Liver (tissue), 3 donors: ENCODE measurements at regions not wholly inside any gene's neighbourhood (a gene's known extent, or its start where the extent isn't known, plus 50 kb on each side); places are given as distances from the start of the nearest gene placed in this dataset.

Experiments
- EGR1 ChIP-seq, 2 donors: IDR thresholded peaks; 2 replicates each; pipeline ENCODE4 v1.6.1; 2016 to 2018; ENCODE audit warnings: antibody characterized with exemption in 2 of 2, low read depth in 2 of 2
- FOXA1 ChIP-seq: IDR thresholded peaks from 2 replicates; pipeline ENCODE4 v1.6.1; 2016; ENCODE audit warnings: antibody characterized with exemption
- RAD21 ChIP-seq, 2 donors: IDR thresholded peaks; 2 replicates each; pipeline ENCODE4 v1.6.1; 2016; ENCODE audit warnings: antibody characterized with exemption in 2 of 2, mild to moderate bottlenecking in 2 of 2
- RXRA ChIP-seq, 2 donors: IDR thresholded peaks; 2 replicates each; pipeline ENCODE4 v1.6.1; 2017 to 2018; ENCODE audit warnings: antibody characterized with exemption in 2 of 2, mild to moderate bottlenecking in 1 of 2
- TAF1 ChIP-seq: conservative IDR thresholded peaks from 2 replicates; pipeline ENCODE4 v1.6.1; 2016; ENCODE audit warnings: antibody characterized with exemption, mild to moderate bottlenecking
- YY1 ChIP-seq: IDR thresholded peaks from 2 replicates; pipeline ENCODE4 v1.6.1; 2016; ENCODE audit warnings: antibody characterized with exemption, mild to moderate bottlenecking
- TF ChIP-seq, protein P1 (sequence below): fragments of 150-350 bp; IDR thresholded peaks from 2 replicates; pipeline ENCODE4 v1.5.1; 2017; ENCODE audit warnings: improper control_type of control experiment, low read depth, low read length; ENCODE audit not compliant: missing input control
- TF ChIP-seq, protein P2 (sequence below): IDR thresholded peaks from 2 replicates; pipeline ENCODE4 v1.6.1; 2016; ENCODE audit warnings: antibody characterized with exemption
- TF ChIP-seq, protein P3 (sequence below): IDR thresholded peaks from 2 replicates; pipeline ENCODE4 v1.6.1; 2016; ENCODE audit warnings: antibody characterized with exemption
- donor health status: healthy.
- donor health status: healthy.

DNA sequence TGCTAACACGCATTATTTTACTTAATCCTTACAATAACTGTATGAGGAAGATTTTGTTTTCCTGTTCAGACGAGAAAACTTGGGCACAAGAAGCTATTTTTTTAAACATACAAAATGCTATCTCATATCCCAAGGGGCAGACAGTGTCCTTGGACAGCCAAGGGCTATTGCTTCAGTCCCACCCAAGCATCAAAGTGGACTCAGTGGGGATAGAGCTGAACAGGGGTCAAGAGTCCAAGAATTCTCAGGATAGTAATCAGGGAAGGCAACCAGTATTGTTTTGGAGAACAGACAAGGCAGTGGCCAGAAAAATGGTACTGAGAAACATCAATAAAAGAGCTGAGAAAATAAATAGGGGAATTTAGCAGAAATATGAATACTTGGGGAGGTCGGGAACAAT lies 465.7 kb downstream of the PLPP3 start:
- TF ChIP-seq, protein P1, sequence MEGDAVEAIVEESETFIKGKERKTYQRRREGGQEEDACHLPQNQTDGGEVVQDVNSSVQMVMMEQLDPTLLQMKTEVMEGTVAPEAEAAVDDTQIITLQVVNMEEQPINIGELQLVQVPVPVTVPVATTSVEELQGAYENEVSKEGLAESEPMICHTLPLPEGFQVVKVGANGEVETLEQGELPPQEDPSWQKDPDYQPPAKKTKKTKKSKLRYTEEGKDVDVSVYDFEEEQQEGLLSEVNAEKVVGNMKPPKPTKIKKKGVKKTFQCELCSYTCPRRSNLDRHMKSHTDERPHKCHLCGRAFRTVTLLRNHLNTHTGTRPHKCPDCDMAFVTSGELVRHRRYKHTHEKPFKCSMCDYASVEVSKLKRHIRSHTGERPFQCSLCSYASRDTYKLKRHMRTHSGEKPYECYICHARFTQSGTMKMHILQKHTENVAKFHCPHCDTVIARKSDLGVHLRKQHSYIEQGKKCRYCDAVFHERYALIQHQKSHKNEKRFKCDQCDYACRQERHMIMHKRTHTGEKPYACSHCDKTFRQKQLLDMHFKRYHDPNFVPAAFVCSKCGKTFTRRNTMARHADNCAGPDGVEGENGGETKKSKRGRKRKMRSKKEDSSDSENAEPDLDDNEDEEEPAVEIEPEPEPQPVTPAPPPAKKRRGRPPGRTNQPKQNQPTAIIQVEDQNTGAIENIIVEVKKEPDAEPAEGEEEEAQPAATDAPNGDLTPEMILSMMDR = no peak
- TF ChIP-seq, protein P2, sequence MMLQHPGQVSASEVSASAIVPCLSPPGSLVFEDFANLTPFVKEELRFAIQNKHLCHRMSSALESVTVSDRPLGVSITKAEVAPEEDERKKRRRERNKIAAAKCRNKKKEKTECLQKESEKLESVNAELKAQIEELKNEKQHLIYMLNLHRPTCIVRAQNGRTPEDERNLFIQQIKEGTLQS = no peak
- TF ChIP-seq FOXA1 (no peak), YY1 (no peak), TAF1 (no peak), RAD21 (IDR thresholded peaks at IDR 0.05) (no peak), RXRA (IDR thresholded peaks at IDR 0.05) (no peak), EGR1 (IDR thresholded peaks at IDR 0.05; ENCODE audit: low read depth in 2 of 2) (no peak)
- TF ChIP-seq, protein P3, sequence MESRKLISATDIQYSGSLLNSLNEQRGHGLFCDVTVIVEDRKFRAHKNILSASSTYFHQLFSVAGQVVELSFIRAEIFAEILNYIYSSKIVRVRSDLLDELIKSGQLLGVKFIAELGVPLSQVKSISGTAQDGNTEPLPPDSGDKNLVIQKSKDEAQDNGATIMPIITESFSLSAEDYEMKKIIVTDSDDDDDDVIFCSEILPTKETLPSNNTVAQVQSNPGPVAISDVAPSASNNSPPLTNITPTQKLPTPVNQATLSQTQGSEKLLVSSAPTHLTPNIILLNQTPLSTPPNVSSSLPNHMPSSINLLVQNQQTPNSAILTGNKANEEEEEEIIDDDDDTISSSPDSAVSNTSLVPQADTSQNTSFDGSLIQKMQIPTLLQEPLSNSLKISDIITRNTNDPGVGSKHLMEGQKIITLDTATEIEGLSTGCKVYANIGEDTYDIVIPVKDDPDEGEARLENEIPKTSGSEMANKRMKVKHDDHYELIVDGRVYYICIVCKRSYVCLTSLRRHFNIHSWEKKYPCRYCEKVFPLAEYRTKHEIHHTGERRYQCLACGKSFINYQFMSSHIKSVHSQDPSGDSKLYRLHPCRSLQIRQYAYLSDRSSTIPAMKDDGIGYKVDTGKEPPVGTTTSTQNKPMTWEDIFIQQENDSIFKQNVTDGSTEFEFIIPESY = no peak
